ENCODE measurements at regions not wholly inside any gene's neighbourhood (a gene's known extent, or its start where the extent isn't known, plus 50 kb on each side); places are given as distances from the start of the nearest gene placed in this dataset.
A peak's percentile ranks its signal among the peaks of the same experiment; 100 is the strongest.

DNA sequence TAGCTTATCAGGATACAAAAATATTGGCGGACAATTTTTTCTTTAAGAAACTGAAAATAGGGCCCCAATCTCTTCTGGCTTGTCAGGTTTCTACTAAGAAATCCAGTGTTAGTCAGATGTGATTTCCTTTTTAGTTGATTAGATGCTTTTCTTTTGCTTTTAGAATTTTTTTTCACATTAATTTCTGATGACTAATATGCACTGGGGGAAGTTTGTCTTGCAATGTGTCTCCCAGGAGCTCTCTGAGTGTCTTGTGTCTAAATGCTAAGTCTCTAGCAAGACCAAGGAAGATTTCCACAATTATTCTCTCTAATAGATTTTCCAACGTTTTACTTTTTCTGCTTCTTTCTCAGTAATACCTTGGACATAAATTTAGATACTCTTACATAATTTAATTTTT lies 559.8 kb upstream of the TYRP1 start:
- no peak for DNase-seq (ENCODE audit: low read depth)

GRCh38 chr9:12141422-12141821 lies 551.8 kb upstream of the TYRP1 start:
- peak; percentile 1 for DNase-seq (ENCODE audit: low read depth)

DNA sequence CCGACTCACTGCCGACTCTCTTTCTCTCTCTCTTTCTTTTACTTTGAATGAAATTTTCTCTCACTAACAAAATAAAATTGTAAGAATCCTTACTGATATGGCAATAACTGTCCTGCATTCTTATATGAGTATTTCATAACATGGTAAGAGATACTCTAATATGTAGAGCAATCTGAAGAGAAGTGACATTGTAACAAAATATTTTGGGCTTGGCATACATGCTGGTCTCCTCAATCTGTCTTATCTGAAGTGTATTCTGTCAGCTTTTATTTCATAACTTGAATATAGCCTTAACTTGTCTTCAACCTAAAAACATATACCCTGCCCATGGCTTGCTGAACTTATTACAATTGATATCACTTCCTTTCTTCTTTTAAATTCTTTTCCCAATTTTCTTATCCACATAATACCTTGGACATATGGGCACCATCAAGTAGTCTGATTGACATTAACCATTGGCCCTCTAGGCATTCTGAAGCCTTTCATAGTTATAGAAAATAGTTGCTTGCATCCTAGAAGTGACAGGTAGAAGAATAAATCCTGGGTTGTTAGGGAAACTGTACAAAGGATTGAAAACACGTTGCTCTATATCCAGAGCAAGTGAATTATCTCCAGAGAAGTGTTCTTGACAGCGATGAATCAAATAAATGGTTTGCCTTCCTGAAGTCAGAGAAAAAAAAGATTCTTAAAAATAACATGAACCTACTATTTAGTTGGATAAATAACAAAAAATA lies 537.6 kb upstream of the TYRP1 start:
- no peak for DNase-seq (ENCODE audit: low read depth)

- no peak for DNase-seq (ENCODE audit: low read depth)
Observed at GRCh38 chr9:12162181-12162815, 530.9 kb upstream of the TYRP1 start.

DNA sequence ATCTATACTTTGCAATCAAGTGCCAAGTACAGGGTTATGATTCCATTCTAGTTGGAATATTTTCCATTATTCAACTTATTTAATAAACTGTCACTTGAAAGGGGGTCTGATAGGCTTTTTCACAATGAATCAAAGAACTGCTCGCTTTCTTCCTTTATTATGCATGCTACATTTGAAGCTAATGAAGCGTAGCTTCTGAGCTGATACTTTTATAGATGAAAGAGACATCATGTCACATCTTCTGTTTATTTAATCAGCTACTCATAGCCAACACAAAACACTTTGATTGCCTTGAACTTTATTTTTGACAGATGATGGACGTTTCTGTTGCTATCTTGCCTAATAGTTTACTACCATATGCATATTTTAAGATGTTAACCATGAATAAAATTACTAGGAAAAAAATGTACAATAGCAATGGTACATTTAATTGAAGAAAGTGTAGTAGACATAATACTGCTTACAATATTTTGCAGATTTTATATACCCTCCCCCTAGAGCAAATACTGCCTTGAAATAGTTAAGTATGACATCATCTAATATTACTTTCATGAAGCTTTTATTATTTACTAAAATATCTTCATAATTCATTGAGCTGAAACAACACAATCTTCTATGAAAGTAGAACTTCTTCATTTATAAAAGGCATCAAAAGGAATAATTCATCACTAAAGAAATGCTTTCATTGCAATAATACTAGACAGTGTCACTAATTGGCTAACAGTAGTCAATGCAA lies 529.3 kb upstream of the TYRP1 start:
- no peak for DNase-seq (ENCODE audit: low read depth)

GRCh38 chr9:12166518-12166917 lies 526.7 kb upstream of the TYRP1 start:
- no peak for DNase-seq (ENCODE audit: low read depth)

DNA sequence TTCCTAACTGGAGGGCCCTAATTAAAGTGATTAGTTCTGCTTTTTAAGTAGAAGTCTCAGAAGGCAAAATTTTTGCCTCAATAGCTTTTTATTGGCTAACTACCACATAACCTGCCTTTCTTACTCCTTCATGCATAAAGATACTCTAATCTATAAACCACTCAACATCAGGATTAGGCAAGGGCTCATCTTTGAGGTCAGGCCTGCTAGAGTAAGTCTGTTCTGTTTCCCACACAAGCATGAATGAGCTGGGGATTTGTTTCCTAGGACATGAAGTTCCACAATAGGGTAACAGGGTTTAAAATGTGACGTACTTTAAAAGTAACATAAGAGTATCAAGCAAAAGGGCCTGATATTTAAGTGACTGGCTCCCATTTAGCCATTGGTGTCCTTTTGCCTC lies 522.7 kb upstream of the TYRP1 start:
- DNase-seq (ENCODE audit: low read depth) = no peak

GRCh38 chr9:12178634-12179033 lies 514.6 kb upstream of the TYRP1 start:
- no peak for DNase-seq (ENCODE audit: low read depth)

- DNase-seq (ENCODE audit: low read depth) = no peak
Observed at GRCh38 chr9:12182806-12183205, 510.4 kb upstream of the TYRP1 start.

DNA sequence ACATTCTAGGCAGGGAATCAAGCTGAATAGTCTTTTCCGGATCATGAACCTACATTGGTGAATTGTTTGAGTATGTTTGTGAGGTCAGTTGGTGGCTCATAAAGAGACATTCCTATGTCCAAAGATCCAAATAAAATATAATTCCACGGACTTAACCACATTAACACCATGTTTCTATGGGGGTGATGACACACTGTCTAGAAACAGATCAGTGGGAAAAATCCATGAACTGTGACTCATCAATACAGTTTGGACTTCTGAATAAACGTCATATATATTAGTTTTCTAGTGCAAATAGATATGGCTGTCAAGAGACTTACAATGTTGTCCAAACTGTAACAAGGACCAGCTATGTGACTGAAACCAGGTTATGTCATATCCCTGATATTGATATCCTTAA lies 509.9 kb upstream of the TYRP1 start:
- no peak for DNase-seq (ENCODE audit: low read depth)

DNA sequence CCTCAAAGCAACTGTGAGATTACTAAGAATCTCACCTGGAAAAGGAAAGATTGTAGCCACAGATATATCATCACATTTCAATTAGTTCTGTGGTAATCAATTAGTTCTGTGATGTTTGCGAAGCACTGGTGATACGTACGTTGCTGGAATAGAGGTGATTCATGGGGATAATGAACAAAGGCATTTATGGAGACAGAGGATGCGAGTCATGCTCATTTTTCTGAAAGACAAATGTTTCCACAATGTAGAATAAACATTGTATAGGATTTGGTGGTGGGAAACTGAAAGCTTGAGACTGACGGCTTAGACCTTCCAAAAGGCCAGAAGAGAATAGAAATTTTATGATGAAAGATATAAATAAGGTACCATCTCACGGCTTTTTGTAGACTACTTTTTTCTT lies 507.3 kb upstream of the TYRP1 start:
- no peak for DNase-seq (ENCODE audit: low read depth)

GRCh38 chr9:12191630-12192029 lies 501.6 kb upstream of the TYRP1 start:
- DNase-seq (ENCODE audit: low read depth) = no peak

- no peak for DNase-seq (ENCODE audit: low read depth)
Observed at GRCh38 chr9:12194731-12195130, 498.5 kb upstream of the TYRP1 start.

DNA sequence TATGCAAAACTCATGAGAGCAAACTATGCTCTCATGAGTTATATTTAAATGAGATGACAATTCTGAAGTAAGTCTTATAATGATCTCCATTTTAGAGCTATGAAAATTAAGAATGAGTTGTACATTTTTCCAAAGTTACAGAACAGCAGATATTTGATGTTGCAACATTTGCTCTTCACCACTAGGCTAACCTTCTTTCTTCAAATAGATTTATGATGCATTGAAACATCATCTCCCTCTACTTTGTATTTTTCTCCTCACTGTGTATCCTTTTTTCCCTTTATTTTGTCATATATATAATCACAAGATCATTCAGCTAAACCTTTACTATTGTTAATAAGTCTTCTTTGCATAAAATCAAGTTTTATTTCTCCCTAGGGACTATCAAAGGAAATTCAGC lies 497.7 kb upstream of the TYRP1 start:
- no peak for DNase-seq (ENCODE audit: low read depth)

DNA sequence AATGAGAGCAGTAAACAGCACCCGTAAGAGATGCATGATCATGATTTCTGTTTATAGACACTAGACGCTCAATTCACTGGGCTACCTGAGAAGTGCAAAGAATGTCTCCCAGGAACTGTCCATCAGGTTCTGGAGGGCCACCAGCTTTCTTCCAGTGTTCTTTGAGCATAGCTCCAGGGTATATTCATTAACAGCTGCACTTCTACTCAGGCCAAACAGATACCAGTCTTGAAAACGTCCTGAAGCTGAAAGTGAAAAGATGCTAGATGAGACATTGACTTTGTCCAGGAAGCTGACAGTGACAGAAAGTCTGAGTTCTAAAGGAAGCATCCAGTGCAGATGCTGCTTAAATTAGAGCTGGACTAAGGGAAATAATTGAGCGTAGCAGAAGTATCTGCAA lies 488.7 kb upstream of the TYRP1 start:
- no peak for DNase-seq (ENCODE audit: low read depth)

DNA sequence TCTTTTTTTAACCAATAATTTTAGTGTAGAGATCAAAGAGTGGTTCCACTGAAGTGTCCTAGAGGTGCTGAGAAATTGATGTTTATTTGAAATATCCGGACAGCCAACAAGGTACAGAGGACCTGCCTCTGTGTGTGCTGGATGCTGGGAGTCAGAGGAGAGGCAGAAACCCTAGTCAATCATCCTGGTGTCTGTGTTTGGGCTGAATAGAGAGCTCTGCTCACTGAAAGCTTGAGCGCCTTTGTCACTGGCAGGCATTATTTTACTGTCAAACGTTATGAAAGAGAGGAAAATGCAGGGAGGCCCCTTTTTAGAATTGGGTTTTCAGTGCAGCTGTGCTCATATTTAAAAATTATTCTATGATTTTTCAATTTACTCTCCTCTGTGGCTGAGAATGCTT lies 480.3 kb upstream of the TYRP1 start:
- no peak for DNase-seq (ENCODE audit: low read depth)

GRCh38 chr9:12221470-12221869 lies 471.7 kb upstream of the TYRP1 start:
- DNase-seq (ENCODE audit: low read depth) = no peak

DNA sequence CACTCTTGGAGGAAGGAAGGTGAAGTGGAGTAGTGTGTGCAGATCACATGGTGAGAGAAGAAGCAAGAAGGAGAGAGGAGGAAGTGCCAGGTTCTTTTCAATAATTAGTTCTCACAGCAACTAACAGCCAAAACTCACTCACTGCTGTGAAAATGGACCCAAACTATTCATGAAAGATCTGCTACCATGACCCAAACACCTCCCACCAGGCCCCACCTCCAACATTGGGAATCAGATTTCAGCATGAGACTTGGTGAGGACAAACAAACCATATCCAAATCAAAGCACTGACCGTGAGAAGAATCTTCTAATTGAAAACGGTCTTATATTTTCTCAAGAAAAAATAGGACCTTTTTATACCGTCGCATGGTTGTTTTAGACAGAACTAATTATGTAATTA lies 468.7 kb upstream of the TYRP1 start:
- DNase-seq (ENCODE audit: low read depth) = no peak

DNA sequence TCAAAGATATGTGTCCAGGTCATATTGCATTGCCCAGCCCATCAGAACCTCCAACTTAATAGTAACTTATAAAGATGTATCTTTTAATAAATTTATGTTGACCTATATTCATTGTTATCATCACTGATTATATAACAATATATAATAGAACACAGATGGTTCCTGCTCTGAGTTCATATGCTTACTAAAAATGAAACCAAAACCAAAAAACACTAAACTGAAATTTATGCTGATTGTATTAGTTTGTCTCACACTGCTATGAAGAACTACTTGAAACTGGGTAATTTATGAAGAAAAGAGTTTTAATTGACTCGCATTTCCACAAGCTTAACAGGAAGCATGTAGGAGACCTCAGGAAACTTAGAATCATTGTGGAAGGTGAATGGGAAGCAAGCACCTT lies 462.5 kb upstream of the TYRP1 start:
- no peak for DNase-seq (ENCODE audit: low read depth)

DNA sequence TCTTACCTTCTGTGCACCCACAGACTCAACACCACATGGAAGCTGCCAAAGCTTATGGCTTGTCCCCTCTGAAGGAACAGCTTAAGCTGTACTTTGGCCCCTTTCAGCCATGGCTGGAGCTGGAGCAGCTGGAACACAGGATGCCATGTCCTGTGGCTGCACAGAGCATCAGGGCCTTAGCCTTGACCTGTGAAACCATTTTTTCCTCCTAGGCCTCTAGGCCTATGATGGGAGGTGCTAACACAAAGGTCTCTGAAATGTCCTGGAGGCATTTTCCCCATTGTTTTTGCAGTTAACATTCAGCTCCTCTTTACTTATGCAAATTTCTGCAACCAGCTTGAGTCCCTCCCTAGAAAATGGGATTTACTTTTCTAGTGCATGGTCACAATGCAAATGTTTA lies 461.4 kb upstream of the TYRP1 start:
- no peak for DNase-seq (ENCODE audit: low read depth)

GRCh38 chr9:12232836-12233235 lies 460.3 kb upstream of the TYRP1 start:
- DNase-seq (ENCODE audit: low read depth) = no peak

GRCh38 chr9:12253941-12254340 lies 439.2 kb upstream of the TYRP1 start:
- DNase-seq (ENCODE audit: low read depth) = no peak

DNA sequence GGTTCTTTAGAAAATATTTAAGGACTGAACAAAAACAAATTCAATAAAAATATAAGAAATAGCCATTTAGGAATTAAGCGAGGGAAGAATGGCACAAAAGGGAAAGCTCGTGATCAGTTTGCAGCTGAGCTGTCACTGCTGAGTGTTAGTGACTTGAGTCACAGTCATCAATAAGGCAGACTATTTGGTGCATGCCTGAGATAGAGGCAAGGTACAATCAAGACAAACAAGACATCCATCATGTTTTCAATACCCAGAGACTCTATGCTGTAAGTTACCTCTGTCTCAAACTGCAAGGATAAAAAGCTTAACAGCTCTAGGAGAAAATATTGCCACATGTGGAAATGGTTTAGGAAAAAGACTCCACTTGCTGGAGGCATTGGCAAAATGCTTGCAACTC lies 426.4 kb upstream of the TYRP1 start:
- no peak for DNase-seq (ENCODE audit: low read depth)
